GM18511 (cell line): ENCODE measurements at regions not wholly inside any gene's neighbourhood (a gene's known extent, or its start where the extent isn't known, plus 50 kb on each side); places are given as distances from the start of the nearest gene placed in this dataset.
A peak's percentile ranks its signal among the peaks of the same experiment; 100 is the strongest.

ENCODE experiments used
- ATAC-seq: cut with Tn5 transposase; IDR thresholded peaks from one replicate; pipeline ENCODE4 v1.9.1; 2021; ENCODE audit warnings: mild to moderate bottlenecking, moderate library complexity; ENCODE audit not compliant: unreplicated experiment

GRCh38 chr11:26078231-26078821 is 253.6 kb upstream of the ANO3 start:
- no peak for ATAC-seq

- no peak for ATAC-seq
Measured at GRCh38 chr11:26084313-26084712, 247.6 kb upstream of the ANO3 start.

DNA sequence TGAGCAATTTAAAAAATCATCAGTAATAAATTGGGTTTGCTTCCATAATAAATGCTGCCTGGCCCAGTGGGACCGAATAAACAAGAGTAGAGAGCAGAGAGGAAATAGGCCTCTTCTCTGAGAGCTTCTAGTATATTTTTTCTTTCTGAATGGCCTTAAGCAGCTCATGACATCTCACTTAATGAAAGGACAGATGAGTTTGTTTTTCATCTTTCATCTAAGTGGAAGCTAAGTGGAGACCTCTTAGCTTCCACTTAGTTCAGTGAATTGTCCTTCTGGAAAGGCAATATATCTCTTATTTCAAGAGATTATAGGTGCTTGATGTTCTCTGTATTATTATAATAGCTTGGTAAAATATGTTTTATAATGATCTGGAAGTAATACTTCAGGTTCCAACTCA is 245.9 kb upstream of the ANO3 start:
- ATAC-seq: no peak

DNA sequence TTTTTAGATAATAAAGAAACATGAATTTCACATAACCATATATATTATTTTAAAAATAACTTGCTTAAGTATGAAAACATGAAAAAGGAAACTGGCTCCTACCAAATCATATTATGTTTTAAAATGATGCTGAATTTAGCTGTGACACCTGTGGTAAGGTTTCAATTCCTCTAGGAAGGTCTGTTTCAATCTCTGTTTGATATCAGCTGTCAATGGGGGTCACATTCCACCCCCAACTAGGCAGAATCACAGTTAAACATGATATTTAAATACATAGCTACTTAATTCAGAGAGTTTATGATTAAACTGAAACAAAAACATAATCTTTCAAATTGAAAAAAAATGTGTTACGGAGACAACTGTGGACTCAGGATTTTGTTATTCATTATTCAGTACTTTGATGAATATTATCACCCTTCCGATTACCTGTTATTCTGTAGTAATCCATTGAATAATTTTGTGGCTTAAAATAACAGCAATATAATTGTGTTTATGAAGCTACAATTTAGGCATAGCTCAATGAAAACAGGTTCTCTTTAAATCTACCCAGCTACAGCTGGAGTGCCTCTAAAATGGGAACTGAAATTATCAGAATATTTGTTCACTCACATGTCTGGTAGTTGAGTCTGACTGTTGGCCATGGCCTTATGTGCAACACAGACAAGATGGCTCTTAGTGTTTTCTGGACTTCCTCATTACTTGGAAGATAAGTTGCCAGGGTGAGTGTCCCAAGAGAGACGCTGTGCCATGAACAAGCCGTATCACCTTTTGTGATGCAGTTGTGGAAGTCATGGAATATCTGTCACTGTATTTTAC is 244.6 kb upstream of the ANO3 start:
- ATAC-seq: peak; percentile 95

DNA sequence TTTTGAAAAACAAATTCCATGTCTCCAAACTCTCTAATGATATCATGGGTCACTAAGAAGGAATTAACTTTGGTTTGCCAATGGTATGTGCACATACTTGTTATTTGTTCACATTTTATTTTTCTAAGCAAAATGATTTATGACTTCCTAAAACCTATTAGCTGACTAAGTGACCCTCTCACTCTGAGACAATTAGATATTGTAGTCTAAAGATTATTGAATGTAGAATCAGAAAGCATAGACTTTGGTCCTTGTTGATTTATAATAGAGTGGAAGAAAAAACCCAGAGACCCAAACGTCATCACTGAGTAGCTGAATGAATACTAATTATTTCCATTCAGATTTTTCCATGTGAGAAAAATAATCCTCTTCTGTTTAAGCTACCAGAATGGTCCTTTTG is 243.5 kb upstream of the ANO3 start:
- no peak for ATAC-seq

DNA sequence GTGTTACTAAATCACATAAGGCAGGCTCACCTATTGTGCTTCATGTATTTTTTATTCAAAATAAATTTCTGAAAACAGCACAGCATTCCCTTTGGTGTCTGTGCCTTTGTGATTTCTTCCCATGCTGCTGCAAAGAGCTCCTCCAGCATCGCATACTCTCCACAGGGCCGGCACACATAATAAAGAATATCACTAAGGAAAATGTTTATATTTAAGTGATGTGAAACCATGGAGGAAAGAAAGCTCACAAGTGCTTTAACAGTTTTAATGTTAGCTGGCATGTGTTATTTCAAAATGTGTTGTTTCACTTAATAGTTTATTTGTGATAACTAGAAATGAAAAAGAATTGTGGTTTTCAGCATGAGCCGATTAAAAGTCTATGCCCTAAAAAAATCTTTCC is 241.3 kb upstream of the ANO3 start:
- no peak for ATAC-seq

- no peak for ATAC-seq
Measured at GRCh38 chr11:26093206-26093605, 238.7 kb upstream of the ANO3 start.

DNA sequence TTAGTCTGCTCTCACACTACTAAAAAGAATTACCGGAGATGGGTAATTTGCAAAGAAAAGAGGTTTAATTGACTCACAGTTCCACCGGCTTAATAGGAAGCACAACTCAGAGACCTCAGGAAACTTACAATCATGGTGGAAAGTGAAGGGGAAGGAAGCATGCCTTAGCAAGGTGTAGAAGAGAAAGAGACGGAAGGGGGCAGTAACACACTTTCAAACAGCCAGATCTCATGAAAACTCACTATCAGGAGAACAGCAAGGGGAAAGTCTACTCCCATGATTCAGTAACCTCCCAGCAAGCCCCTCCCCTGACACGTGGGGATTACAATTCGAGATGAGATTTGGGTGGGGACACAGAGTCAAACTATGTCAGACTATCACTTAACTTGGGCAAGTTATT is 236.6 kb upstream of the ANO3 start:
- no peak for ATAC-seq

- no peak for ATAC-seq
Measured at GRCh38 chr11:26096451-26096850, 235.5 kb upstream of the ANO3 start.

- ATAC-seq: no peak
Measured at GRCh38 chr11:26102325-26102724, 229.6 kb upstream of the ANO3 start.

DNA sequence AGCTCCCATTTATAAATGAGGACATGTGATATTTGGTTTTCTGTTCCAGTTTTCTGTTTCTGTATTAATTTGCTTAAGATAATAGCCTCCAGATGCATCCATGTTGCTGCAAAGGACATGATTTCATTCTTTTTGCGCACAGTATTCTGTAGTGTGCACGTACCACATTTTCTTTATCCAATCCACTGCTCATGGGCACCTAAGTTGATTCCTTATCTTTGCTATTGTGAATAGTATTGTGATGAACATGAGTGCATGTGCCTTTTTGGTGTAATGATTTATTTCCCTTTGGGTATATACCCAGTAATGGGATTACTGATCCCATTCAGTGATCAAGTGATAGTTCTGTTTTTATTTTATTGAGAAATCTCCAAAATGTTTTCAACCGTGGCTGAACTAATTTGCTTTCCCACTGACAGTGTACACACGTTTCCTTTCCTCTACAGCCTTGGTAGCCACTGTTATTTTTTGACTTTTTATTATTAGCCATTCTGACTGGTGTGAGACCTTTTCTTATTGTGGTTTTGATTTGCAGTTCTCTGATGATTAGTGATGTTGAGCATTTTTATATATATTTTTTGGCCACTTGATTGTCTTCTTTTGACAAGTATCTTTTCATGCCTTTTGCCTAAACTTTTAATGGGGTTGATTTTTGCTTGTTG is 226.0 kb upstream of the ANO3 start:
- ATAC-seq: no peak

- no peak for ATAC-seq
Measured at GRCh38 chr11:26106726-26107125, 225.2 kb upstream of the ANO3 start.

- no peak for ATAC-seq
Measured at GRCh38 chr11:26109658-26110368, 222.1 kb upstream of the ANO3 start.

DNA sequence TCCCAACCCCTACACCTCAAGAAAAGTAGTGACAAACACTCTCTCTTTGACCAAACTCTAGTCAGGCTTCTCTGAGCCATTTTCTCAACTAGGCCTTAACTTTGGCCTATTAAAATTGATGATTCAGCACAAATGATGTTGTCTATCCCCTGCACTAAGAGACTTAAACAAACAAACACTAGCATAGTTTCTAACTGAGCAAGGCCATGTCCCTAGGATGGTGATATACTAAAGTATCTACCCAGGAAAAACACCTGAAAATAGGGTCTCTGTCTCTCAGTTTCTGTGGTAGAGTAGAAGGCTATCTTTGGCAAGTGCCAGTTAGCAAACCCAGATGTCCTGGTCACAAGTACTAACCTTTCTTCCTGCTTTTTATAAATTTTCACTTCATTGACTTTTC is 219.7 kb upstream of the ANO3 start:
- ATAC-seq: no peak

- ATAC-seq: no peak
Measured at GRCh38 chr11:26121466-26121865, 210.5 kb upstream of the ANO3 start.

GRCh38 chr11:26126741-26127140 is 205.2 kb upstream of the ANO3 start:
- no peak for ATAC-seq

GRCh38 chr11:26127336-26127735 is 204.6 kb upstream of the ANO3 start:
- no peak for ATAC-seq

DNA sequence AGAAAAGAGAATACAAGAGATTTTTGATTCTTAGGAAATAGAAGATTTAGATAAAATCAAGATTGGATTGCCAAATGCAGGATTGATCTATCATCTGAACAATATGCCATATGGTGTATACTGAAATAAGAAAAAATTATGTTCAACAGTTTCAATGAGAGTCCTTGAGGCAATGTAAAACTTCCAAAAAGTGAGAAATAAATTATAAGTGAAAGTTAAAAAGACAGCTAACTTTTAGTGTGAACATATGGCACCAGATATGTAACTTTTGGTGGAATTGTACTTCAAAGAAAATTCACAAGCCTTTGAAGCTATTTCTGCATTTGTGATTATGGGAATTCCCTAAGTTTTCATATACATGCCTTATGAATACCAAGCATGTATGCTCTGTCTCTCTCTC is 200.5 kb upstream of the ANO3 start:
- no peak for ATAC-seq

GRCh38 chr11:26134053-26134452 is 197.9 kb upstream of the ANO3 start:
- ATAC-seq: no peak

DNA sequence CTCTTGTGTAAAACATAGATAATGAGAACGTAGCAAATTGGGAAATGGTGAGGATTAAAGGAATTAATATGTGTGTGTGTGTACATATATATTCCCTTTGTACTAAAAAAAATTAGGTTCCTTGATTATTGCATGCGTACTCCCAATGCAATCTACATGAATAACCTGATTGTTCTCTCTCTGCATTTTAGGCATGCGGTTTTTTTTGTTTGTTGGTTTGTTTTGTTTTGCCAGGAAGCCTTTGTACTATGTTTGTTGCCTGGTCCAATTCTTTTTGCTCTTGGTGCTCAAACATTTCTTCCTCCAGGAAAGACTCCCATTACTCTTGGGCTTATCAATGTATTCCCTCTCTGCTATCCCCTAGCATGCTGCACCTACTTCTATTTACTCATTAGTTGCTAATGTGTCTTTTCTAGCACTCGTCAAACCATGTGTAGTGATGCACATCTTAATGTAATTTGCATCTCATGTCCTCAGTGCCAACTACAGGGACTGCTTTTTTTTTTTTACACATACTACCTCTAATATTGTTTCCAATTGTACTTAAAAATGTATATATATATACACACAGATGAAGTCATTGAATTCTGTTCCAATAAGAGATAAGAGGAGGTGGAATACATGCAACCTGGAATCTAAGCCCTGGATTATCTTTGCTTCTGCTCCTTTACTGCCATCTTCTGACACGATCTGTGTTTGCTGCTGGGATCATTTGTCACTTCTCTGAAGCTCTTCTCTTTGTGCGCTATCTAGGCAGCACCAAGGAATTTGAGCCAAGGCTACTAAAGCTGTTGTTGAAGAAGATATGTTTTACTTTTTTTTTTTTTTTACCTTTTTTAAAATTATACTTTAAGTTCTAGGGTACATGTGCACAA is 197.2 kb upstream of the ANO3 start:
- peak; percentile 72 for ATAC-seq

- ATAC-seq: no peak
Measured at GRCh38 chr11:26137651-26138050, 194.3 kb upstream of the ANO3 start.
